GM15510 (cell line): ENCODE measurements at regions not wholly inside any gene's neighbourhood (a gene's known extent, or its start where the extent isn't known, plus 50 kb on each side); places are given as distances from the start of the nearest gene placed in this dataset.

ENCODE experiments used
- POLR2A ChIP-seq: IDR thresholded peaks from 3 replicates; pipeline ENCODE4 v1.6.1; 2011; ENCODE audit warnings: borderline replicate concordance; ENCODE audit not compliant: insufficient read length; ENCODE audit errors: extremely low read depth

GRCh38 chr16:85441890-85442670 is 171.0 kb upstream of the GSE1 start:
- no peak for TF ChIP-seq POLR2A

DNA sequence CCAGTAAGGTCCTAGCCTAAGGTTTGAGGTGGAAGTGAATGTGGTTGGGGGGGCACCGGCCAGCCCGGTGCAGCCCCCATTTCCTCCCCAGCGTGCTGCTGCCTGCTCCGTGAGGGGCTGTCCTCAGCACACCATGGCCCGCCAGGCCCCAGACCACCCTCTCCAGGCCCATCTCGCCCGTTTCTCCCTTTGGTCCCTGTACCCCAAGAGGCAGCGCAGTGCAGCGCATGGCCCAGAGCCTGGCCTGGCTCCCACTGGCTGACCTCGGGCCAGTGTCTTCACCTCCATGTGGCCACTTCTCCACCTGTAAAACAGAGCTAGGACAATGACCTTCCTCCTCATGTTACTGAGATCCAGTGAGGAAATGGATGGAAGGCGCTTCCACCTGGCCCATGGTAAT is 170.0 kb upstream of the GSE1 start:
- no peak for TF ChIP-seq POLR2A

- TF ChIP-seq POLR2A: no peak
These were observed 169.6 kb upstream of the GSE1 start for GRCh38 chr16:85443531-85443930.

GRCh38 chr16:85445064-85445778 is 167.9 kb upstream of the GSE1 start:
- TF ChIP-seq POLR2A: no peak

GRCh38 chr16:85445779-85446222 is 167.3 kb upstream of the GSE1 start:
- no peak for TF ChIP-seq POLR2A

DNA sequence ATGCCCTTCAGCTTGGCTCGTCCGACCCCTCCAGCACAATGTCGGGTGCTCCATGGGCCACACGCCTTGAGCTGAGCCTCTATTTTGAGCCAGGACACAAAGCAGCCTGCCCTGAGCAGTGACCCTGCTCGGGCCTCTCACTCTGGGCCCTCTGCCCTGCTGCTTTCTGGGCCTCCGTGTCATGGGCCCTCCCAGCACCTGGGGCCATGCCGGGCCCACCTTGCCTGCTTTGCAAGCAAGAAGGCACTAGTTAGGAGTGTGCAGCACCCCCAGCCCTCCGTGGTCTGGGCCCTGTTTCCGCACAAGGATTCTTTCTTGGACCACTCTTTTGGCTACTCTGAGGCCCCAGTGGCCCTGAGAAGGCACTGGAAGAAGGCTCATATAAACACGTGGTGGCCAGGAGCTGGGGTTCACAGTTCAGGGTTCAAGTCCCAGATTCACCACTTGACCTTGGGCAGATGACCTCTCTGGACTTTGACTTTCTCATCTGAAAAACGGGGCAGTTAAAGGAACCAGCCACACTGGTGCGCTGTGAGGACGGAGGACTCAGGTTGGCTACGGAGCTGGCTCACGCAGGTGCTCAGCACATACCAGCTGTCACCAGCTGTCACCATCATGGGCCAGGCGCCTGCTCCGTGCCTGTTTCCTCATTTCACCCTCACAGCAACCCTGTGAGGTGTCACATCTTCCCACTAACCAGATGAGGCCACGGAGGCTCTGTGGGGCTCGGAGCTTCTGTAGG is 166.0 kb upstream of the GSE1 start:
- no peak for TF ChIP-seq POLR2A

DNA sequence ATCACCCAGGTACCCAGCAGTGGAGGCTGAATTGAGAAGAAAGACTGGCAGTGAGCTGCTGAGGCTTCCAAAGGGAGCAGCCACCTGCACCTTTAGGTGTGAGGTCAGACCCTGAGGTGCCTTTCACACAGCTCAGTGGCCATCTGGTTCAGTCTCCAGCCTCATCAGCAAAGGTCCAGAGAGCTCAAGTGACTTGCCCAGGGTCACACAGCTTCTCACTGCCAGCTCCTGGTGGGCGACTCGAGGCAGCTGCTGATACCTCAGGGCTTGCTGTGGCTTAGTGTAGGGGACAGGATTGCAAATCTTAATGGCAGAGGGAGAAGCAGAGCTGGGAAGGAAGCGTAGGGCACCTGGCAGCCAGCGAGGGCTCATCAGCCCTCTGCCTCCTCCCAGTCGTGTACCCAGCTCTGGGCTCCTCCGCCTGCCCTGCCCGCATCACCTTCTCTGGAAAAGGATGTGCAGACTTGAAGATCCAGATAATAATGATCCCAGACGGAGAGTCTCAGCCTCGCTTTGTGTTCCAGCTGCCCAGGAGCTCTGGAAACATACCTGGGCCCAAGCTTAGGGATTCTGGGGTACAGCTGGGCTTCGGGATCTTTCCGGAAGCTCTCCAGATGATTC is 165.3 kb upstream of the GSE1 start:
- no peak for TF ChIP-seq POLR2A

DNA sequence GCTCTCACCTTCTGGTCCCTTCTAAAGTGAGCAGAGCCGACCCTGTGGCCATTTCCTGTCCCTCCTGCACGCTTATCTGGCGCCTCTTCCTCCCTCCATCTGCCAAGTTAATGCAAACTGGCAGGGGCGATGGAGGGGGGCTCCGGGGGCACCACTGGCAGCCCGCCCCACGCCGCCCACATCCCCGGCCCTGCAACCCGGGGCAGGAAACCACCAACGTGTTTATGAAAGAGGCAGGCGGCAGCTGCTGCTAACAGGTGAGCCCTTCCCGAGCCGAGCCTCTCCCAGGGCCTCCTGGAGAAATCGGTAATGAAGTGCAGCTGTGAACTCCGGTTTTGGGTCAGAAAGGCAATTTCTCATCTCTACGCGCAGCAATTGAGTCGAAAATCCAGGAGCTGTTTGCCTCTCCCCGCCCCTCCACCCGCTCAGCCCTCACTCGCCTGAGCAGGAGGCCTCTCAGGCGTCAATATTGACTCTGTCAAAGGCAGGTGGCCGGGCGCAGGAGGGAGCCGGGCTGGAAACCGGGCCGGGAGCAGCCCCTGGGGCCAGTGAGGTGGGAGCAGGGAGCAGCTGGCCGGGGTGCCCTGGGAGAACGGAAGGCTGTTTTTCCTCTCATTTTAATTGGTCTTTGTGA is 164.4 kb upstream of the GSE1 start:
- TF ChIP-seq POLR2A: no peak

GRCh38 chr16:85449191-85449884 is 163.8 kb upstream of the GSE1 start:
- TF ChIP-seq POLR2A: no peak

DNA sequence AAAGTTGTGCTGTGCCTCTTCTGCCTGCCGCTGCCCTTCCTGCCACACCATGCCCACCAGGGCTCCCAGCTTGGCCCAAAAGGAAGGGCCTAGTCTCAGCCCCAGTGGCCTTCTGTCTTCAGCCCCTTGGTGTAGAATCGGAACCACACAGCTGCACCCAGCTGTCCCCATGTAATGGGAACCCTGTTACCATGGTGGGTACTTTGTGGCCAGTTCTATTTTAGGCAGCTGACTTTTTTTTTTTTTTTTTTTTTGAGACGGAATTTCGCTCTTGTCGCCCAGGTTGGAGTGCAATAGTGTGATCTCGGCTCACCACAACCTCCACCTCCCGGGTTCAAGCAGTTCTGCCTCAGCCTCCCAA is 163.3 kb upstream of the GSE1 start:
- no peak for TF ChIP-seq POLR2A

DNA sequence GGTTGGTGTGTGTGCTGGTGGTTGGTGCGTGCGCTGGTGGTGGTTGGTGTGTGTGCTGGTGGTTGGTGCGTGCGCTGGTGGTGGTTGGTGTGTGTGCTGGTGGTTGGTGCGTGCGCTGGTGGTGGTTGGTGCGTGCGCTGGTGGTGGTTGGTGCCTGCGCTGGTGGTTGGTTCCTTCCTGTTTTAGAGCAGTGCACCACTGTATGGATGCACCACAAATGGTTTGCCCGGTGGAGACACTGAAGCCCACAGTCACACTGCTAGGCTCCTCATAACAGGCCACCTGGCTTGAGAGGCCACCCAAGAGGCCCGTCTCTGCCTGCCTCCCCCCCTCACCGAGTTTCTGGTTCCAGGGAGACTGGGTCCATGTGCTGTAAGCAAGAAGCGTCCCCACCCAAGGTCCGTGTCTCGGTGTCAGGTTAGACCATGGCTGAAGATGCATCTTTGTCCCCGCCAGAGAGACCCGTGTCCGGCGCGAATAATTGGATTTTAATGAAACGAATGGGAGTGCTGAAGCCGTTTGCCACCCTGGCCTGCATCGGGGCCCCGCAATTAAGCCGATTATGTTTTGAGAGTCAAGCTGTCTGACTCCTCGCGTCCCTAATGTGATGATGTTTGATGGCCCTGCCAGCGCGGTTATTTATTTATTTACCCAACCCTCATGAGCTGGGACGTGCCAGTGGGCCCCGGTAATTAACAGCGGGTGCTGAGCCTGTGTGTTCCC is 161.3 kb upstream of the GSE1 start:
- TF ChIP-seq POLR2A: no peak

DNA sequence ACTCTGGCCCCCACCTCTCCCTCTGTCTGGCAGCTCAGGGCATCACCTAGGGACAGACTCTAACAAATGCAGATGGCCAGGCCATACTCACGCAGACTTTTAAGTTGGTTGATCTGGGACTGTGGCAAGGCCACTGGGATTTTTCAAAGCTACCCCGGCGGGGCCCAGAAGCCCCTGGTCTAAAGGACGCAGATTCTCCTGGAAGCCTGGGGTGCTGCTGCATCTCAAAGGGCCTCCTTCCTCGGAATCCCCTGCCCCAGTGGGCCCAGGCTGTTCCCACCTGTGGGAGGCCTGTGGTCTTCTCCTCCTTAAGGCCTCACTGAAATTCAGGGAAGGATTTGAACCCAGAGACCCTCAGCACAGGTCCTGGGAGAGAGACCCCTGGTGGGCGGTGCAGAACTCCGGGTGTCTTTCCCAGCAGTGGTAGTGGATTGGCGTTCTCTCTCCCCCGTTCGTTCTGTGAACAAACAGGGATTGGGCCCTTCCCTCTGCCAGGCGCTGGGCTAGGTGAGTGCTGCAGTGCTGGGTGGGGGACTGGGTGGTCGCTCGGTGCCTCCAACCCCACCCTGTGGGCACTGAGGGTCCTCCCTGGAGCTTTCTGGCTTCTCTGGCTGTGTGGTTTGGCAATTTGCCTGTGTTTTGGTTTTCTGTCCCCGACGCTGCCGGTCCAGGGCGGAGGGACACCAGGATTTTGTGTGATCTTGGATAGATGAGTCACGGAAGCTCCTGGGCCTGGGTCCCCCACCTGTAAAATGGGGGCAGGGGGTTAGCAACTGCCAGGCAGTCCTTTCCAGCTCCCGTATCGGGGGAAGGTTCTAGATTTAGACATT is 160.5 kb upstream of the GSE1 start:
- no peak for TF ChIP-seq POLR2A
